GM21390 (cell line): ENCODE measurements at regions not wholly inside any gene's neighbourhood (a gene's known extent, or its start where the extent isn't known, plus 50 kb on each side); places are given as distances from the start of the nearest gene placed in this dataset.
A peak's percentile ranks its signal among the peaks of the same experiment; 100 is the strongest.

ENCODE experiments used
- ATAC-seq: cut with Tn5 transposase; IDR thresholded peaks from one replicate; pipeline ENCODE4 v1.9.1; 2021; ENCODE audit not compliant: unreplicated experiment

GRCh38 chr5:57595523-57595991, 112.9 kb upstream of the ACTBL2 start:
- no peak for ATAC-seq

GRCh38 chr5:57594436-57594835, 111.8 kb upstream of the ACTBL2 start:
- no peak for ATAC-seq

- no peak for ATAC-seq
These were observed 109.6 kb upstream of the ACTBL2 start for GRCh38 chr5:57592236-57592635.

- no peak for ATAC-seq
These were observed 104.0 kb upstream of the ACTBL2 start for GRCh38 chr5:57586649-57587048.

- no peak for ATAC-seq
These were observed 100.0 kb upstream of the ACTBL2 start for GRCh38 chr5:57582578-57583070.

- ATAC-seq = no peak
These were observed 99.2 kb upstream of the ACTBL2 start for GRCh38 chr5:57581772-57582171.

GRCh38 chr5:57581222-57581621, 98.6 kb upstream of the ACTBL2 start:
- ATAC-seq = no peak

- no peak for ATAC-seq
These were observed 95.0 kb upstream of the ACTBL2 start for GRCh38 chr5:57577432-57578175.

GRCh38 chr5:57576317-57576716, 93.7 kb upstream of the ACTBL2 start:
- ATAC-seq = no peak

GRCh38 chr5:57575839-57576238, 93.2 kb upstream of the ACTBL2 start:
- no peak for ATAC-seq

- no peak for ATAC-seq
These were observed 89.8 kb upstream of the ACTBL2 start for GRCh38 chr5:57572461-57572860.

- ATAC-seq = no peak
These were observed 87.0 kb upstream of the ACTBL2 start for GRCh38 chr5:57569601-57570000.

GRCh38 chr5:57568136-57568535, 85.5 kb upstream of the ACTBL2 start:
- ATAC-seq = no peak

GRCh38 chr5:57566914-57567313, 84.3 kb upstream of the ACTBL2 start:
- peak; percentile 63 for ATAC-seq

GRCh38 chr5:57561231-57561842, 78.7 kb upstream of the ACTBL2 start:
- no peak for ATAC-seq

GRCh38 chr5:57559110-57559635, 76.6 kb upstream of the ACTBL2 start:
- no peak for ATAC-seq

- no peak for ATAC-seq
These were observed 69.4 kb upstream of the ACTBL2 start for GRCh38 chr5:57552033-57552432.

GRCh38 chr5:57551251-57551650, 68.6 kb upstream of the ACTBL2 start:
- no peak for ATAC-seq

- no peak for ATAC-seq
These were observed 67.5 kb upstream of the ACTBL2 start for GRCh38 chr5:57550132-57550531.

- no peak for ATAC-seq
These were observed 67.0 kb upstream of the ACTBL2 start for GRCh38 chr5:57549566-57549965.

- no peak for ATAC-seq
These were observed 58.2 kb upstream of the ACTBL2 start for GRCh38 chr5:57540823-57541222.

- no peak for ATAC-seq
These were observed 56.7 kb upstream of the ACTBL2 start for GRCh38 chr5:57539281-57539701.
